ENCODE measurements at regions not wholly inside any gene's neighbourhood (a gene's known extent, or its start where the extent isn't known, plus 50 kb on each side); places are given as distances from the start of the nearest gene placed in this dataset.

- TF ChIP-seq NANOG (IDR thresholded peaks at IDR 0.05; ENCODE audit: borderline replicate concordance) (no peak), POLR2AphosphoS5 (IDR thresholded peaks at IDR 0.05; ENCODE audit: low read depth) (no peak), ZNF462 (CRISPR knock-in tag; IDR thresholded peaks at IDR 0.05) (no peak), ZNF114 (CRISPR knock-in tag; IDR thresholded peaks at IDR 0.05) (no peak), CREB1 (CRISPR knock-in tag; IDR thresholded peaks at IDR 0.05; ENCODE audit: low read depth) (no peak)
Measured at GRCh38 chr21:15144026-15144425, 79.2 kb upstream of the NRIP1 start (continued).

- Histone ChIP-seq H4K20me1 (replicated peaks; ENCODE audit: insufficient read depth) (no peaks in the 10 kb centered on the region), H3K4me2 (no peak overlapping the region), H2AFZ (no peak overlapping the region), H3K9me2 (ENCODE audit: insufficient read depth) (peaks cover 7% of the 10 kb centered on the region), H3K27ac (ENCODE audit: low read depth) (no peak overlapping the region), H3F3A (replicated peaks; ENCODE audit: low read depth) (no peaks in the 10 kb centered on the region), H3K4me3 (no peak overlapping the region), H3K79me2 (replicated peaks; ENCODE audit: insufficient read depth) (no peaks in the 10 kb centered on the region), H3K36me3 (ENCODE audit: insufficient read depth) (no peaks in the 10 kb centered on the region), H3K27me3 (ENCODE audit: insufficient read depth) (no peaks in the 10 kb centered on the region), H3K4me1 (ENCODE audit: insufficient read depth) (no peaks in the 10 kb centered on the region)
- TF ChIP-seq NANOG (IDR thresholded peaks at IDR 0.05; ENCODE audit: borderline replicate concordance) (no peak), EZH2 (IDR thresholded peaks at IDR 0.05; ENCODE audit: low read depth, unreplicated experiment) (no peak), JUNB (IDR thresholded peaks at IDR 0.05; ENCODE audit: unreplicated experiment) (no peak)
- DNase-seq (ENCODE audit: low spot score) (no peak), ATAC-seq (no peak)
- H3K9me3 Mint-ChIP-seq = no peaks in the 10 kb centered on the region
- H3K36me3 Mint-ChIP-seq (ENCODE audit: low read depth) = no peaks in the 10 kb centered on the region
- H3K4me3 Mint-ChIP-seq = no peak overlapping the region
- no peak overlapping the region for H3K27ac Mint-ChIP-seq
- H3K4me1 Mint-ChIP-seq = no peaks in the 10 kb centered on the region
- no peaks in the 10 kb centered on the region for H3K27me3 Mint-ChIP-seq (ENCODE audit: insufficient read depth, low read depth, poor library complexity)
Measured at GRCh38 chr21:15148437-15148836, 83.6 kb upstream of the NRIP1 start.

All from GM23338 (cell line).